ENCODE measurements at regions not wholly inside any gene's neighbourhood (a gene's known extent, or its start where the extent isn't known, plus 50 kb on each side); places are given as distances from the start of the nearest gene placed in this dataset.

GRCh38 chr18:29191263-29191662 is 1014.3 kb upstream of the CDH2 start:
- no peak for DNase-seq (ENCODE audit: low read depth in 3 of 3, low spot score in 2 of 3)

GRCh38 chr18:29188760-29189159 is 1011.8 kb upstream of the CDH2 start:
- no peak for DNase-seq (ENCODE audit: low read depth in 3 of 3, low spot score in 2 of 3)

GRCh38 chr18:29185801-29186200 is 1008.9 kb upstream of the CDH2 start:
- no peak for DNase-seq (ENCODE audit: low read depth in 3 of 3, low spot score in 2 of 3)

- DNase-seq (ENCODE audit: low read depth in 3 of 3, low spot score in 2 of 3), result no peak
Measured at GRCh38 chr18:29184654-29185053, 1007.7 kb upstream of the CDH2 start.

- DNase-seq (ENCODE audit: low read depth in 3 of 3, low spot score in 2 of 3), result no peak
Measured at GRCh38 chr18:29181151-29181901, 1004.4 kb upstream of the CDH2 start.

GRCh38 chr18:29176681-29177080 is 999.8 kb upstream of the CDH2 start:
- no peak for DNase-seq (ENCODE audit: low read depth in 3 of 3, low spot score in 2 of 3)

GRCh38 chr18:29174891-29175290 is 998.0 kb upstream of the CDH2 start:
- DNase-seq (ENCODE audit: low read depth in 3 of 3, low spot score in 2 of 3), result no peak

GRCh38 chr18:29172756-29173067 is 995.8 kb upstream of the CDH2 start:
- no peak for DNase-seq (ENCODE audit: low read depth in 3 of 3, low spot score in 2 of 3)

GRCh38 chr18:29171892-29172755 is 995.2 kb upstream of the CDH2 start:
- DNase-seq (ENCODE audit: low read depth in 3 of 3, low spot score in 2 of 3), result no peak

- no peak for DNase-seq (ENCODE audit: low read depth in 3 of 3, low spot score in 2 of 3)
Measured at GRCh38 chr18:29169599-29169998, 992.7 kb upstream of the CDH2 start.

- no peak for DNase-seq (ENCODE audit: low read depth in 3 of 3, low spot score in 2 of 3)
Measured at GRCh38 chr18:29164993-29165599, 988.2 kb upstream of the CDH2 start.

- DNase-seq (ENCODE audit: low read depth in 3 of 3, low spot score in 2 of 3), result no peak
Measured at GRCh38 chr18:29164020-29164706, 987.2 kb upstream of the CDH2 start.

GRCh38 chr18:29163596-29163995 is 986.7 kb upstream of the CDH2 start:
- DNase-seq (ENCODE audit: low read depth in 3 of 3, low spot score in 2 of 3), result no peak

GRCh38 chr18:29161429-29161828 is 984.5 kb upstream of the CDH2 start:
- no peak for DNase-seq (ENCODE audit: low read depth in 3 of 3, low spot score in 2 of 3)

GRCh38 chr18:29160170-29160569 is 983.2 kb upstream of the CDH2 start:
- no peak for DNase-seq (ENCODE audit: low read depth in 3 of 3, low spot score in 2 of 3)

- no peak for DNase-seq (ENCODE audit: low read depth in 3 of 3, low spot score in 2 of 3)
Measured at GRCh38 chr18:29157905-29158304, 981.0 kb upstream of the CDH2 start.

- DNase-seq (ENCODE audit: low read depth in 3 of 3, low spot score in 2 of 3), result no peak
Measured at GRCh38 chr18:29157057-29157780, 980.3 kb upstream of the CDH2 start.

GRCh38 chr18:29156531-29156930 is 979.6 kb upstream of the CDH2 start:
- no peak for DNase-seq (ENCODE audit: low read depth in 3 of 3, low spot score in 2 of 3)

GRCh38 chr18:29154758-29155725 is 978.1 kb upstream of the CDH2 start:
- DNase-seq (ENCODE audit: low read depth in 3 of 3, low spot score in 2 of 3), result no peak
